ENCODE measurements at regions not wholly inside any gene's neighbourhood (a gene's known extent, or its start where the extent isn't known, plus 50 kb on each side); places are given as distances from the start of the nearest gene placed in this dataset.

DNA sequence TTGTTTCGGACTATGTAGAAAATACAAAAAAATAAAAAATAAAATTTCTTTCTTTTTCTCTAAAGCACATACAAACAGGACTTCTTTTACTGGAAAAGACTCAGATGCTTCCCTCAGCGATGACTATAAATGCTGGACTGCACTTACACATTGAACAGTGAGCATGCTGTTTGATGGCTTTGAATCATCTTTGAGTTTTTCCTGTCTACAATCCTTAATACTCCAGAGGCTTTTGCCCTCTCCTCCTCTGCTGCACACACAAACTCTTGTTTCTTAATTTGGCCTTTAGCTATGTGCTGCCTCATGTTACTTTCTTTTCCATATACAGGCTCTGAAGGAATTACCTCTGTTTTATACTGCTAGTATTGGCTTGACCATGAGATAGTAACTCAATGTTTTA, 575.1 kb downstream of the EPHA3 start:
- H3K27me3 ChIP-seq (ENCODE audit: control insufficient read depth, insufficient read depth, low read length): no peaks in the 10 kb centered on the region
- no peak overlapping the region for H3K27ac ChIP-seq (ENCODE audit: low read depth, low read length)
- no peak for DNase-seq (ENCODE audit: low read depth, low spot score)
- CTCF ChIA-PET: no interaction called here
- no peaks in the 10 kb centered on the region for H3K9me3 ChIP-seq (ENCODE audit: control insufficient read depth, insufficient read depth, low read length)
- no peak overlapping the region for H3K4me3 ChIP-seq (ENCODE audit: low read depth, low read length)
- TF ChIP-seq, protein P1, sequence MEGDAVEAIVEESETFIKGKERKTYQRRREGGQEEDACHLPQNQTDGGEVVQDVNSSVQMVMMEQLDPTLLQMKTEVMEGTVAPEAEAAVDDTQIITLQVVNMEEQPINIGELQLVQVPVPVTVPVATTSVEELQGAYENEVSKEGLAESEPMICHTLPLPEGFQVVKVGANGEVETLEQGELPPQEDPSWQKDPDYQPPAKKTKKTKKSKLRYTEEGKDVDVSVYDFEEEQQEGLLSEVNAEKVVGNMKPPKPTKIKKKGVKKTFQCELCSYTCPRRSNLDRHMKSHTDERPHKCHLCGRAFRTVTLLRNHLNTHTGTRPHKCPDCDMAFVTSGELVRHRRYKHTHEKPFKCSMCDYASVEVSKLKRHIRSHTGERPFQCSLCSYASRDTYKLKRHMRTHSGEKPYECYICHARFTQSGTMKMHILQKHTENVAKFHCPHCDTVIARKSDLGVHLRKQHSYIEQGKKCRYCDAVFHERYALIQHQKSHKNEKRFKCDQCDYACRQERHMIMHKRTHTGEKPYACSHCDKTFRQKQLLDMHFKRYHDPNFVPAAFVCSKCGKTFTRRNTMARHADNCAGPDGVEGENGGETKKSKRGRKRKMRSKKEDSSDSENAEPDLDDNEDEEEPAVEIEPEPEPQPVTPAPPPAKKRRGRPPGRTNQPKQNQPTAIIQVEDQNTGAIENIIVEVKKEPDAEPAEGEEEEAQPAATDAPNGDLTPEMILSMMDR (IDR thresholded peaks at IDR 0.05; ENCODE audit: low read depth, low read length): no peak
- POLR2A ChIA-PET: no interaction called here

DNA sequence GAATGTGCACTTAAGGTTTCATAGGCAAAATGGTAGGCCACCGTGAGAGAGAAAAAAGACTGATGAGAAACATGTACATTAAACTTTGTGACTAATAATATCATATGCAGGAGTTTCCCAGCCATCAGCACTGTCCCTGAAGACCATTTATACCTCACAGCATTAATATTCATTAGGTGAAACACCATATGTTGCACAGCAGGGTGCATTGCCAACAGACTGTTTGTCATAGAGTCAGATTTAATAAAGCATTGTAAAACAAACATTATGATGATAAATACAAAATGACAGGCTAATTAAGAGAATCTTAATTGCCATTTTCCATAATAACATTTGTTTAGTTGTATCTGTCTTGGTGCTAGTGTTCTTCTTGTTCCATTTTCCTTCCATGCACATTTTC, 578.3 kb downstream of the EPHA3 start:
- DNase-seq (ENCODE audit: low read depth, low spot score): no peak
- CTCF ChIA-PET: no interaction called here

DNA sequence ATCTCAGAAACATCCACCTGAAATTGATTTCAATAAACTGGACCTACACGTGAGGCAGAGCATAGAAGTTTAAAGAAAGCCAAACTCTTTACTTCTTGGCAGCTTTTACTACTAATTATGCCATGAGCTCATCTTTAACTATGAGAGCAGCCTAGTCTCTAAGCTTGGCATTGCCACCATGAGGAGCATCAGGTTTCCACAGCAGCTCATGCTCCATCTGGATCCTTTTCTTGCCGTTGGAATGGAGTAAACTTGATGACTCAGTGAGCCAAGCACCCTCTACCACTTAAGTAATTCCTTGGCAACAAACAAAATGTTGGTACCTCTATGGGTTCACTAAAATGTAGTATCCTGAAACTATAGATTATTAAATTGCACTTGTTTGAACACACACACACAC, 583.2 kb downstream of the EPHA3 start:
- TF ChIP-seq, protein P1 (IDR thresholded peaks at IDR 0.05; ENCODE audit: low read depth, low read length): no peak
- no peak overlapping the region for H3K4me3 ChIP-seq (ENCODE audit: low read depth, low read length)
- DNase-seq (ENCODE audit: low read depth, low spot score): no peak
- ChIA-PET CTCF (no interaction called here), POLR2A (no interaction called here)
- no peak overlapping the region for H3K27ac ChIP-seq (ENCODE audit: low read depth, low read length)
- H3K27me3 ChIP-seq (ENCODE audit: control insufficient read depth, insufficient read depth, low read length): no peaks in the 10 kb centered on the region
- no peaks in the 10 kb centered on the region for H3K9me3 ChIP-seq (ENCODE audit: control insufficient read depth, insufficient read depth, low read length)

More for the DNA sequence above, 578.3 kb downstream of the EPHA3 start:
- Histone ChIP-seq H3K4me3 (ENCODE audit: low read depth, low read length) (no peak overlapping the region), H3K27me3 (ENCODE audit: control insufficient read depth, insufficient read depth, low read length) (no peaks in the 10 kb centered on the region), H3K27ac (ENCODE audit: low read depth, low read length) (no peak overlapping the region), H3K9me3 (ENCODE audit: control insufficient read depth, insufficient read depth, low read length) (no peaks in the 10 kb centered on the region)
- POLR2A ChIA-PET: no interaction called here
- TF ChIP-seq, protein P1 (IDR thresholded peaks at IDR 0.05; ENCODE audit: low read depth, low read length): no peak

DNA sequence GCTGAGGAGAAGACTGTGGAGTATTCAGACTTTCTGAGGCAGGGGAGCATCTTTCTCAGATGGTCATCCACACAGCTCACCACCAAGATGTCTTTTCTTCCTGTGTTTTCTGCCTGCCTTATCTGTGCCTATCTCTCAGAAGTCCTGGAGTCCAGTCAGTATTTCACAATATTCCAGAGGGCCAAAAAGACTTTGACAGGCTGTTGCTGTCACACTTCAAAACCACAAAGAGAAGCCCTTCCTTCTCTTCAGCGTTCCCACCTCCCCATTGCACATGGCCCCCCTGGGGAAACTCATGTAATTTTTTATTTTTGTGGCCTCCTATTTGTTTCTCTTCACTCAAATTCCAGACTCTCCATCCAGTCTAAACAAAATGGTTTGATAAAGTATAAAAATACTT, 585.2 kb downstream of the EPHA3 start:
- H3K9me3 ChIP-seq (ENCODE audit: control insufficient read depth, insufficient read depth, low read length): no peaks in the 10 kb centered on the region
- H3K27ac ChIP-seq (ENCODE audit: low read depth, low read length): no peak overlapping the region
- TF ChIP-seq, protein P1 (IDR thresholded peaks at IDR 0.05; ENCODE audit: low read depth, low read length): no peak
- no peak overlapping the region for H3K4me3 ChIP-seq (ENCODE audit: low read depth, low read length)
- ChIA-PET POLR2A (no interaction called here), CTCF (no interaction called here)
- DNase-seq (ENCODE audit: low read depth, low spot score): no peak
- H3K27me3 ChIP-seq (ENCODE audit: control insufficient read depth, insufficient read depth, low read length): no peaks in the 10 kb centered on the region

DNA sequence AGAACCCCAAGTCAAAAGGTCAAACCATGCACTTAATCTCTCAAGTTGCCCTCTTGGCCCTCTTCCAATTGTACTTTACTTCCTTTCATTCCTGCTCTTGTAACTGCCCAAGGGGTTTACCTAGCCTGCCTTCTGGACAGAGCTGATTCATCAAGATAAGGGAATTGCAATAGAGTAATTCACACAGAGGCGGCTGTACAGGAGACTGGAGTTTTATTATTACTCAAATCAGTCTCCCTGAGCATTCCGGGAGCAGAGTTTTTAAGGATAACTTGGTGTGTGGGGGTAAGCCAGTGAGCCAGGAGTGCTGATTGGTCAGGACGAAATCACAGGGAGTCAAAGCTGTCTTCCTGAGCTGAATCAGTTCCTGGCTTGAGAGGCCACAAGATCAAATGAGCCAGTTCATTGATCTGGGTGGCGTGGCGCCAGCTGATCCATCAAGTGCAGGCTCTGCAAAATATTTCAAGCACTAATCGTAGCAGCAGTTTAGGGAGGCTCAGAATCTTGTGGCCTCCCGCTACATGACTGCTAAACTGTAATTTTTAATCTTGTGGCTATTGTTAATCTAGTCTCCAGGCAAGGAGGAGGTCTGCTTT, 590.0 kb downstream of the EPHA3 start:
- TF ChIP-seq, protein P1 (IDR thresholded peaks at IDR 0.05; ENCODE audit: low read depth, low read length): no peak
- no peaks in the 10 kb centered on the region for H3K27me3 ChIP-seq (ENCODE audit: control insufficient read depth, insufficient read depth, low read length)
- POLR2A ChIA-PET: no interaction called here
- no peak for DNase-seq (ENCODE audit: low read depth, low spot score)
- H3K9me3 ChIP-seq (ENCODE audit: control insufficient read depth, insufficient read depth, low read length): no peaks in the 10 kb centered on the region
- no peak overlapping the region for H3K4me3 ChIP-seq (ENCODE audit: low read depth, low read length)
- CTCF ChIA-PET: interaction anchor here (0.7 kb wide), 1 partner anchor 288 kb away, joined by 3 read pairs; no protein-coding TSS in a partner anchor
- no peak overlapping the region for H3K27ac ChIP-seq (ENCODE audit: low read depth, low read length)
